ENCODE measurements at regions not wholly inside any gene's neighbourhood (a gene's known extent, or its start where the extent isn't known, plus 50 kb on each side); places are given as distances from the start of the nearest gene placed in this dataset.

GRCh38 chr4:162985131-162985530 is 181.6 kb downstream of the NAF1 start:
- TF ChIP-seq CTCF (conservative IDR thresholded peaks at IDR 0.05 in 1 of 2, IDR thresholded peaks at IDR 0.05 in 1 of 2; ENCODE audit: extremely low read depth in 1 of 2, insufficient read depth in 1 of 2, low read depth in 1 of 2, low read length in 2 of 2) (no peak), EZH2 (IDR thresholded peaks at IDR 0.05; ENCODE audit: borderline replicate concordance, low read length) (no peak)
